HCT116 (cell line): ENCODE measurements at regions not wholly inside any gene's neighbourhood (a gene's known extent, or its start where the extent isn't known, plus 50 kb on each side); places are given as distances from the start of the nearest gene placed in this dataset.

Experiments used
- ATAC-seq: fragments of 200-7000 bp; cut with Tn5 transposase; 2 replicates; pipeline ENCODE4 v1.9.1; 2020; ENCODE audit warnings: mild to moderate bottlenecking, moderate library complexity
- BruUV-seq: library from RNA; stranded (reverse); fragments of 400-500 nt; replicated peaks from 2 replicates; lab custom pipeline; 2021; lab: Mats Ljungman, UMichigan
- CTCF ChIA-PET: fragments of 300-600 bp; sonication (Branson Sonifier 250); formaldehyde crosslinking; loops from one replicate; lab custom pipeline; 2021; ENCODE audit warnings: antibody characterized with exemption; lab: Charles Lee
- POLR2A ChIA-PET: fragments of 300-600, 350-600 bp; sonication (Branson Sonifier 250); formaldehyde crosslinking; loops from one replicate; lab custom pipeline; 2021; ENCODE audit warnings: antibody characterized with exemption; lab: Charles Lee
- RAD21 ChIA-PET, 2 experiments: fragments of 300-600 bp; sonication (Branson Sonifier 250); formaldehyde crosslinking; loops; one replicate each; lab custom pipeline; 2023; ENCODE audit warnings: low total read pairs in 2 of 2; ENCODE audit not compliant: uncharacterized antibody in 2 of 2, unreplicated experiment in 2 of 2, low non-redundant PET in 1 of 2; lab: Charles Lee
- DNase-seq: peaks from one replicate; pipeline ENCODE4 v3.0.0-alpha.2; 2010; ENCODE audit warnings: low read depth, low spot score
- H2AFZ ChIP-seq: fragments of 200-600 bp; shearing (Covaris generic), sonication (generic); 2 replicates; pipeline ENCODE4 v1.6.1; 2017; ENCODE audit warnings: low read depth, mixed run types, mixed read lengths, antibody characterized with exemption, low read length; ENCODE audit not compliant: poor library complexity, severe bottlenecking
- H3K27ac ChIP-seq: 2 replicates; pipeline ENCODE4 v1.5.1; 2012; ENCODE audit warnings: low read depth, low read length
- H3K27me3 ChIP-seq: fragments of 200-600 bp; sonication (generic); 2 replicates; pipeline ENCODE4 v1.6.1; 2016; ENCODE audit warnings: mixed run types, low read length, mixed read lengths; ENCODE audit not compliant: insufficient read depth
- H3K36me3 ChIP-seq, 2 experiments: fragments of 200-500 bp in 1 of 2; fragments of 200-600 bp in 1 of 2; sonication (Bioruptor generic) in 1 of 2; sonication (generic) in 1 of 2; 2 replicates each; pipeline versions ENCODE4 v1.5.1 to v1.6.1; 2014 to 2016; ENCODE audit warnings: low read length in 2 of 2, inconsistent platforms in 1 of 2, mixed read lengths in 1 of 2, mixed run types in 1 of 2; ENCODE audit not compliant: insufficient read depth in 2 of 2, control insufficient read depth in 1 of 2
- H3K4me1 ChIP-seq, 2 experiments: fragments of 200-600 bp in 1 of 2; sonication (generic) in 1 of 2; 2 replicates each; pipeline versions ENCODE4 v1.5.1 to v1.6.1; 2012 to 2017; ENCODE audit warnings: low read length in 2 of 2, inconsistent platforms in 1 of 2, mild to moderate bottlenecking in 1 of 2, mixed read lengths in 1 of 2, mixed run types in 1 of 2, moderate library complexity in 1 of 2; ENCODE audit not compliant: insufficient read depth in 2 of 2, control insufficient read depth in 1 of 2
- H3K4me2 ChIP-seq: fragments of 200-600 bp; sonication (generic); 2 replicates; pipeline ENCODE4 v1.6.1; 2017; ENCODE audit warnings: mixed run types, low read length, mixed read lengths
- H3K4me3 ChIP-seq, 2 experiments: fragments of 200-600 bp in 1 of 2; sonication (generic) in 1 of 2; replicated peaks in 1 of 2; 2 replicates each; pipeline ENCODE4 v1.5.1; 2011 to 2016; ENCODE audit warnings: low read length in 2 of 2, control low read depth in 1 of 2, low read depth in 1 of 2, mild to moderate bottlenecking in 1 of 2, mixed read lengths in 1 of 2, mixed run types in 1 of 2
- H3K79me2 ChIP-seq: fragments of 200-600 bp; sonication (generic); 2 replicates; pipeline ENCODE4 v1.6.1; 2017; ENCODE audit warnings: mild to moderate bottlenecking, mixed run types, low read length, moderate library complexity, mixed read lengths; ENCODE audit not compliant: insufficient read depth
- H3K9ac ChIP-seq: fragments of 200-600 bp; sonication (generic); 2 replicates; pipeline ENCODE4 v1.6.1; 2016; ENCODE audit warnings: low read length, mixed read lengths
- H3K9me2 ChIP-seq: fragments of 200-600 bp; sonication (generic), shearing (Covaris generic); 2 replicates; pipeline ENCODE4 v1.6.1; 2017; ENCODE audit warnings: mixed run types, mild to moderate bottlenecking, moderate library complexity; ENCODE audit not compliant: insufficient read depth
- H3K9me3 ChIP-seq, 2 experiments: fragments of 200-500 bp in 1 of 2; fragments of 200-600 bp in 1 of 2; sonication (Bioruptor generic) in 1 of 2; sonication (generic) in 1 of 2; 2 replicates each; pipeline ENCODE4 v1.6.1; 2014 to 2017; ENCODE audit warnings: low read length in 2 of 2, mixed read lengths in 2 of 2, inconsistent platforms in 1 of 2, low read depth in 1 of 2, mild to moderate bottlenecking in 1 of 2, mixed run types in 1 of 2, moderate library complexity in 1 of 2; ENCODE audit not compliant: control insufficient read depth in 1 of 2, insufficient read depth in 1 of 2
- H4K20me1 ChIP-seq: fragments of 200-600 bp; sonication (generic), shearing (Covaris generic); 2 replicates; pipeline ENCODE4 v1.6.1; 2017; ENCODE audit warnings: mixed run types, mild to moderate bottlenecking, moderate library complexity; ENCODE audit not compliant: insufficient read depth
- ATF3 ChIP-seq: IDR thresholded peaks from 2 replicates; pipeline ENCODE4 v1.6.1; 2012
- CEBPB ChIP-seq: IDR thresholded peaks from 2 replicates; pipeline ENCODE4 v1.6.1; 2012; ENCODE audit warnings: low read depth
- EGR1 ChIP-seq: IDR thresholded peaks from 2 replicates; pipeline ENCODE4 v1.6.1; 2012; ENCODE audit warnings: low read depth
- ELF1 ChIP-seq: IDR thresholded peaks from 2 replicates; pipeline ENCODE4 v1.6.1; 2012; ENCODE audit warnings: low read depth, borderline replicate concordance
- EZH2 ChIP-seq: fragments of 200-600 bp; sonication (generic); IDR thresholded peaks from 2 replicates; pipeline ENCODE4 v1.6.1; 2017; ENCODE audit warnings: antibody characterized with exemption, mixed run types
- JUND ChIP-seq: IDR thresholded peaks from 2 replicates; pipeline ENCODE4 v1.6.1; 2012
- POLR2A ChIP-seq: IDR thresholded peaks from 2 replicates; pipeline ENCODE4 v1.7.0; 2011; ENCODE audit warnings: borderline replicate concordance; ENCODE audit not compliant: insufficient read depth, insufficient read length; ENCODE audit errors: extremely low read depth
- POLR2AphosphoS5 ChIP-seq: IDR thresholded peaks from 2 replicates; pipeline ENCODE4 v1.6.1; 2011; ENCODE audit warnings: mild to moderate bottlenecking, low read depth, low read length, moderate library complexity
- RAD21 ChIP-seq: IDR thresholded peaks from 2 replicates; pipeline ENCODE4 v1.6.1; 2012; ENCODE audit warnings: low read depth, mild to moderate bottlenecking
- SIN3A ChIP-seq: IDR thresholded peaks from 2 replicates; pipeline ENCODE4 v1.6.1; 2012; ENCODE audit warnings: low read depth
- SP1 ChIP-seq: IDR thresholded peaks from 2 replicates; pipeline ENCODE4 v1.6.1; 2012; ENCODE audit warnings: low read depth
- YY1 ChIP-seq: IDR thresholded peaks from 2 replicates; pipeline ENCODE4 v1.6.1; 2011; ENCODE audit warnings: low read length, low read depth, moderate library complexity, mild to moderate bottlenecking; ENCODE audit not compliant: insufficient replicate concordance; ENCODE audit errors: extremely low read depth
- ZBTB33 ChIP-seq: IDR thresholded peaks from 2 replicates; pipeline ENCODE4 v1.6.1; 2011; ENCODE audit warnings: mild to moderate bottlenecking, low read length, moderate library complexity; ENCODE audit not compliant: insufficient replicate concordance; ENCODE audit errors: extremely low read depth
- ZNF274 ChIP-seq: fragments of 200-500 bp; sonication (Bioruptor generic); IDR thresholded peaks from 2 replicates; pipeline ENCODE4 v1.6.1; 2014; ENCODE audit warnings: mild to moderate bottlenecking, low read depth, low read length, inconsistent platforms
- intact Hi-C: fragments of 100-400 bp; cut with micrococcal nuclease; formaldehyde crosslinking; loops from 2 replicates; pipeline ENCODE4 v1.10.0; 2022
- TF ChIP-seq, protein P1 (sequence below): IDR thresholded peaks from 2 replicates; pipeline ENCODE4 v1.6.1; 2012; ENCODE audit warnings: low read depth

GRCh38 chr15:39075756-39076341 lies 505.0 kb upstream of the THBS1 start:
- TF ChIP-seq SP1 (no peak), CEBPB (no peak), JUND (no peak), ATF3 (no peak), EGR1 (no peak), POLR2AphosphoS5 (no peak), SIN3A (no peak), RAD21 (no peak)
- RAD21 ChIA-PET = no interaction called here
- no peak overlapping the region for H3K27ac ChIP-seq
- H2AFZ ChIP-seq = no peak overlapping the region
- ATAC-seq (no peak), DNase-seq (no peak)
- H3K36me3 ChIP-seq = no peaks in the 10 kb centered on the region
- no peak overlapping the region for H3K4me3 ChIP-seq
- H3K79me2 ChIP-seq = no peaks in the 10 kb centered on the region
- no peaks in the 10 kb centered on the region for H3K27me3 ChIP-seq
- no peaks in the 10 kb centered on the region for H3K9me2 ChIP-seq
- intact Hi-C loops = no loop called here
- H3K4me1 ChIP-seq = no peaks in the 10 kb centered on the region
- H3K9me3 ChIP-seq = no peaks in the 10 kb centered on the region
- POLR2A ChIA-PET = no interaction called here
- H4K20me1 ChIP-seq = no peaks in the 10 kb centered on the region
- no TSS peak for BruUV-seq
- no peak overlapping the region for H3K9ac ChIP-seq
- H3K4me2 ChIP-seq = no peak overlapping the region
- CTCF ChIA-PET = no interaction called here

DNA sequence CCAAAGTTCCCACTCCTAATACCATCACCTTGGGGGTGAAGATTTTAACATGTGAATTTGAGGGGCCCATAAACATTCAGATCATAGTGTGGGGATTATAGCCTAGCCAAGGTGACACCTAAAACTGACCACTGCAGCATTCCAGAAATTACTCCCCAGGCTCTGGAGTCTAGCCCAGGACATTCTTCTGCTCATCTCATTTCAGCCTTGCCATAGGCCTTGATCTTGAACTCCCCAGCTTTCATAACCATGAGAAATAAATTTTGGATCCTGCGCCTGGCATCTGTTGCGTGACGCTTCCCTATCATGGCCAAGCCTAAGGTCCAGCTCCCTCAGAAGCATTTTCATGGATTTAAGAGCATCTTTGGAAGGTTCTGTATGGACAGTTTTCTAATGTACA lies 502.9 kb upstream of the THBS1 start:
- H3K27ac ChIP-seq = no peak overlapping the region
- H3K4me1 ChIP-seq = no peaks in the 10 kb centered on the region
- no peaks in the 10 kb centered on the region for H3K9me2 ChIP-seq
- RAD21 ChIA-PET = no interaction called here
- H3K9me3 ChIP-seq = no peaks in the 10 kb centered on the region
- no TSS peak for BruUV-seq
- H3K79me2 ChIP-seq = no peaks in the 10 kb centered on the region
- no peak for ATAC-seq
- intact Hi-C loops = no loop called here
- CTCF ChIA-PET = no interaction called here
- POLR2A ChIA-PET = no interaction called here
- no peaks in the 10 kb centered on the region for H3K27me3 ChIP-seq
- no peak overlapping the region for H3K4me3 ChIP-seq
- no peaks in the 10 kb centered on the region for H3K36me3 ChIP-seq
- no peak overlapping the region for H3K9ac ChIP-seq
- H3K4me2 ChIP-seq = no peak overlapping the region
- no peaks in the 10 kb centered on the region for H4K20me1 ChIP-seq
- DNase-seq = no peak
- H2AFZ ChIP-seq = no peak overlapping the region
- TF ChIP-seq SIN3A (no peak), SP1 (no peak), POLR2A (no peak), RAD21 (no peak), ZBTB33 (no peak), YY1 (no peak), CEBPB (no peak), ZNF274 (no peak), EZH2 (no peak), ATF3 (no peak), ELF1 (no peak)
- TF ChIP-seq, protein P1, sequence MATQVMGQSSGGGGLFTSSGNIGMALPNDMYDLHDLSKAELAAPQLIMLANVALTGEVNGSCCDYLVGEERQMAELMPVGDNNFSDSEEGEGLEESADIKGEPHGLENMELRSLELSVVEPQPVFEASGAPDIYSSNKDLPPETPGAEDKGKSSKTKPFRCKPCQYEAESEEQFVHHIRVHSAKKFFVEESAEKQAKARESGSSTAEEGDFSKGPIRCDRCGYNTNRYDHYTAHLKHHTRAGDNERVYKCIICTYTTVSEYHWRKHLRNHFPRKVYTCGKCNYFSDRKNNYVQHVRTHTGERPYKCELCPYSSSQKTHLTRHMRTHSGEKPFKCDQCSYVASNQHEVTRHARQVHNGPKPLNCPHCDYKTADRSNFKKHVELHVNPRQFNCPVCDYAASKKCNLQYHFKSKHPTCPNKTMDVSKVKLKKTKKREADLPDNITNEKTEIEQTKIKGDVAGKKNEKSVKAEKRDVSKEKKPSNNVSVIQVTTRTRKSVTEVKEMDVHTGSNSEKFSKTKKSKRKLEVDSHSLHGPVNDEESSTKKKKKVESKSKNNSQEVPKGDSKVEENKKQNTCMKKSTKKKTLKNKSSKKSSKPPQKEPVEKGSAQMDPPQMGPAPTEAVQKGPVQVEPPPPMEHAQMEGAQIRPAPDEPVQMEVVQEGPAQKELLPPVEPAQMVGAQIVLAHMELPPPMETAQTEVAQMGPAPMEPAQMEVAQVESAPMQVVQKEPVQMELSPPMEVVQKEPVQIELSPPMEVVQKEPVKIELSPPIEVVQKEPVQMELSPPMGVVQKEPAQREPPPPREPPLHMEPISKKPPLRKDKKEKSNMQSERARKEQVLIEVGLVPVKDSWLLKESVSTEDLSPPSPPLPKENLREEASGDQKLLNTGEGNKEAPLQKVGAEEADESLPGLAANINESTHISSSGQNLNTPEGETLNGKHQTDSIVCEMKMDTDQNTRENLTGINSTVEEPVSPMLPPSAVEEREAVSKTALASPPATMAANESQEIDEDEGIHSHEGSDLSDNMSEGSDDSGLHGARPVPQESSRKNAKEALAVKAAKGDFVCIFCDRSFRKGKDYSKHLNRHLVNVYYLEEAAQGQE = no peak
